Thyroid gland (tissue), 4 donors: ENCODE measurements at regions not wholly inside any gene's neighbourhood (a gene's known extent, or its start where the extent isn't known, plus 50 kb on each side); places are given as distances from the start of the nearest gene placed in this dataset.
"Not testable (repeated sequence)": the region's sequence is repeated elsewhere in the genome, so short reads cannot be mapped to it uniquely, and the experiment has no call there.

Experiments
- CTCF ChIP-seq, 6 experiments: fragments of 200-600 bp in 3 of 6; fragments of 450-650 bp in 3 of 6; sonication (generic) in 3 of 6; IDR thresholded peaks; one replicate each; pipeline ENCODE4 v1.5.1; 2016 to 2019; ENCODE audit warnings: antibody characterized with exemption in 6 of 6, mild to moderate bottlenecking in 2 of 6, inconsistent platforms in 1 of 6, moderate library complexity in 1 of 6
- POLR2A ChIP-seq, 2 donors: fragments of 450-650 bp; IDR thresholded peaks; one replicate each; pipeline ENCODE4 v1.6.1; 2017; ENCODE audit warnings: antibody characterized with exemption in 2 of 2, mild to moderate bottlenecking in 2 of 2, moderate library complexity in 1 of 2

- not testable (repeated sequence) for TF ChIP-seq CTCF, POLR2A (IDR thresholded peaks at IDR 0.05)
Measured at GRCh38 chr1:121020350-121021236, 131.0 kb downstream of the PPIAL4A start.
